ENCODE measurements at regions not wholly inside any gene's neighbourhood (a gene's known extent, or its start where the extent isn't known, plus 50 kb on each side); places are given as distances from the start of the nearest gene placed in this dataset.
A peak's percentile ranks its signal among the peaks of the same experiment; 100 is the strongest.

GRCh38 chr1:60762911-60763310, 319.4 kb upstream of the NFIA start:
- no peak for TF ChIP-seq CTCF (IDR thresholded peaks at IDR 0.05; ENCODE audit: low read depth, low read length)
- Histone ChIP-seq H3K4me1 (no peaks in the 10 kb centered on the region), H3K9me3 (no peaks in the 10 kb centered on the region), H3K36me3 (no peaks in the 10 kb centered on the region), H3K4me3 (ENCODE audit: low read depth, low read length) (no peak overlapping the region), H3K27me3 (no peaks in the 10 kb centered on the region)
- DNase-seq: no peak

GRCh38 chr1:60762176-60762575, 320.2 kb upstream of the NFIA start:
- no peaks in the 10 kb centered on the region for H3K27me3 ChIP-seq
- TF ChIP-seq CTCF (IDR thresholded peaks at IDR 0.05; ENCODE audit: low read depth, low read length): no peak
- no peak for DNase-seq
- no peaks in the 10 kb centered on the region for H3K9me3 ChIP-seq
- H3K4me3 ChIP-seq (ENCODE audit: low read depth, low read length): no peak overlapping the region
- no peaks in the 10 kb centered on the region for H3K4me1 ChIP-seq
- no peaks in the 10 kb centered on the region for H3K36me3 ChIP-seq

DNA sequence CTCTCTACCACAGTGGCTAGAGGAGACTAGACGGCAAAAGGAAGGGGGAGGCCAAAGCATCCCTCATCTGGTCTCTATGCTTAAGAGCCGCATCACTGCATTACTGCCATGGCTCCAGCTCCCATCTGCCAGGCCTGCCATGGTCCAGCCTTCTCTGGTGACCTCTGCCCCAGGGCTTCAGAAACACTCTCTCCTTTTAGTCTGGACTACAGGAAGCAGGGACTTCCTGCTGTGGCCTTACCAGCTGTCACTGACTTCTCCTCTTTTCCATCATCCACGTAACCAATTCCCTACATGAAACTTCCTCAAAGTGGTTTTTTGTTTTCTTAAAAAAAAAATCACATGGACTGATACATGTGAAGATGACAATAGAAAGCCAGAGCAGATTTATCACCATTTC, 323.1 kb upstream of the NFIA start:
- peaks cover under 1% of the 10 kb centered on the region; the same call in 1 of the 2 replicates for H3K4me1 ChIP-seq
- H3K27me3 ChIP-seq: no peaks in the 10 kb centered on the region
- no peak for DNase-seq
- H3K4me3 ChIP-seq (ENCODE audit: low read depth, low read length): no peak overlapping the region
- no peak for TF ChIP-seq CTCF (IDR thresholded peaks at IDR 0.05; ENCODE audit: low read depth, low read length)
- H3K9me3 ChIP-seq: no peaks in the 10 kb centered on the region
- H3K36me3 ChIP-seq: no peaks in the 10 kb centered on the region

- Histone ChIP-seq H3K36me3 (no peaks in the 10 kb centered on the region), H3K4me1 (peaks cover 11% of the 10 kb centered on the region), H3K27me3 (no peaks in the 10 kb centered on the region), H3K9me3 (no peaks in the 10 kb centered on the region), H3K4me3 (ENCODE audit: low read depth, low read length) (no peak overlapping the region)
- no peak for DNase-seq
- no peak for TF ChIP-seq CTCF (IDR thresholded peaks at IDR 0.05; ENCODE audit: low read depth, low read length)
Measured at GRCh38 chr1:60757485-60757884, 324.9 kb upstream of the NFIA start.

DNA sequence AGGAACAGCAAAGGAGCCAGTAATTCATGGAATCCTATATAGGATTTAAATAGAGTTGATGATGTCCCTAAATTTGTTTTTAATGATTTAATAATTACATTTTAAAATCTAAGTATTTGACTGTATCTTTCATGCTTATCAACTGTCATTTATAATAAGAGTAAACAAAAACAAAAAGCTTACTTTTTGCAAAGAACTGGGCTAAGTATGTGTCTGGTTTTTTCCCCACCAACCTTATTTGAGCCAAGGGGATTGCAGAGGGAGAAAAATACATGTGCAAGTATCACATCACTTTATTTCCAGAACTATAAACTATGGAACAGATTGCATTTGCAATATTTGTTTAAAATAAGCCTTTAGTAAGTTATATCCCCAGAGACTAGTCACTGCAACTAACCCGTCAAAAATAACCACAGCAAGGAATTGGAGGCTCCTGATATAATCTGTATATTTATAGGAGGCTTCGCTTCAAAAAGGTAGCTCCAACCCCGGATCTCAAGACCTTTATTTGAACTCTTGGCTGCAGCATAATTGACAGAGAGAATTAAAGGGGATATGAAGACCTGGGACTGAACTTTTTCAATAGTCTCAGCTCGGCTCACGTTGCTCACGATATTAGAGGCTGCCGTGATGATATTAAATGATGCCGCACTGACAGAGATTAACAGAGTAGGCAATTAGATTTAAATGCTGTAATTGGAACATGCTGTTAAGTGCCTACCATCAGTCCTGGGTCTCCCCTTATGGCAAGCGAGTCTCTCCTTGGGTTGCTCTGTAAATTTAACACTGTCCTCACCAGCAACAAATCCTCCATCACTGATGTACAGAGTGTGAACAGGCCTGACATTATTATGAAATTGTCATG, 329.1 kb upstream of the NFIA start:
- peak; percentile 23 for DNase-seq
- no peak overlapping the region for H3K4me3 ChIP-seq (ENCODE audit: low read depth, low read length)
- H3K36me3 ChIP-seq: no peaks in the 10 kb centered on the region
- no peak for TF ChIP-seq CTCF (IDR thresholded peaks at IDR 0.05; ENCODE audit: low read depth, low read length)
- H3K4me1 ChIP-seq: peaks cover 12% of the 10 kb centered on the region
- no peaks in the 10 kb centered on the region for H3K9me3 ChIP-seq
- no peaks in the 10 kb centered on the region for H3K27me3 ChIP-seq

DNA sequence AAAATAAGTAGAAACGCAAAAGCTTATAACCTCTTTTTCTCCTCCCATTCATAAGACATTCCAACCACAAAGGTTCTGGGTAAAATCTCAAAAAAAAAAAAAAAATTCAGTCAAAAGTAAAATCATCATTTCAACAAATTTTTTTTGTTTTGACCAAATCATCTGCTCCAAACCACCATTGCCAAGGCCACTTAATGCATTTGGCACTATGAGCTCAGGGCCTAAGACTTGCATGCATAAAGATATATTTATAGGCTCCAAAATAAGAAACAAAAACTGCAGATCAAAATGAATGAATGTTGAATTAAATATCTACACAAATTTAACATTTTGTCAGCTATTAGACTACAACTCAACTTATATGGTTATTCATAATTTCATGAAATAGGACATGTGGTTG, 331.1 kb upstream of the NFIA start:
- H3K36me3 ChIP-seq: no peaks in the 10 kb centered on the region
- no peak overlapping the region for H3K4me3 ChIP-seq (ENCODE audit: low read depth, low read length)
- H3K9me3 ChIP-seq: no peaks in the 10 kb centered on the region
- peaks cover 12% of the 10 kb centered on the region for H3K4me1 ChIP-seq
- DNase-seq: no peak
- no peaks in the 10 kb centered on the region for H3K27me3 ChIP-seq
- no peak for TF ChIP-seq CTCF (IDR thresholded peaks at IDR 0.05; ENCODE audit: low read depth, low read length)
